ENCODE measurements at regions not wholly inside any gene's neighbourhood (a gene's known extent, or its start where the extent isn't known, plus 50 kb on each side); places are given as distances from the start of the nearest gene placed in this dataset.

DNA sequence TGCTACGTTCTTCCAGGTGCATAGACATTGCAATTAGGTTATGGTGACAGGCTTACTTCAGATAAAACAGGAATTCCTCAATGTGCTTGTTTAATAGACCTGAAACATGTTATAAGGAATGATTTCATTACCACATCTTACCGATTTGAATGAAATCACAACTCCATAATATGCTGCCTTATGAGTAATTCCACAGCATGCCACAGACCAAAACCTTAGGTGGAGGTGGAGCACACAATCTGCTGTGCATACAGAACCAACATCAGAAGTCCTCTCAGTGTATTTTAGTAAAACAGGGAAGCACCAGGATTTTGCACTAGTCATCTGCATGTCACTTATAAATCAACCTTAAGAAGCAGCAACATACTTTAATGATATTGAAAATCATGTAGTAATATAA lies 148.9 kb upstream of the TSHZ2 start:
- Histone ChIP-seq H3K4me3 (no peak overlapping the region), H3K36me3 (no peaks in the 10 kb centered on the region), H3K27ac (no peak overlapping the region), H3K4me1 (no peaks in the 10 kb centered on the region), H3K27me3 (no peaks in the 10 kb centered on the region), H3K9me3 (peaks cover 0 to 3% (median 0%) of the 10 kb centered on the region in 3 donors)
- intact Hi-C loops (cut with DNase I; ENCODE audit: low total_unique reads), result no loop called here
- TF ChIP-seq, protein P1, sequence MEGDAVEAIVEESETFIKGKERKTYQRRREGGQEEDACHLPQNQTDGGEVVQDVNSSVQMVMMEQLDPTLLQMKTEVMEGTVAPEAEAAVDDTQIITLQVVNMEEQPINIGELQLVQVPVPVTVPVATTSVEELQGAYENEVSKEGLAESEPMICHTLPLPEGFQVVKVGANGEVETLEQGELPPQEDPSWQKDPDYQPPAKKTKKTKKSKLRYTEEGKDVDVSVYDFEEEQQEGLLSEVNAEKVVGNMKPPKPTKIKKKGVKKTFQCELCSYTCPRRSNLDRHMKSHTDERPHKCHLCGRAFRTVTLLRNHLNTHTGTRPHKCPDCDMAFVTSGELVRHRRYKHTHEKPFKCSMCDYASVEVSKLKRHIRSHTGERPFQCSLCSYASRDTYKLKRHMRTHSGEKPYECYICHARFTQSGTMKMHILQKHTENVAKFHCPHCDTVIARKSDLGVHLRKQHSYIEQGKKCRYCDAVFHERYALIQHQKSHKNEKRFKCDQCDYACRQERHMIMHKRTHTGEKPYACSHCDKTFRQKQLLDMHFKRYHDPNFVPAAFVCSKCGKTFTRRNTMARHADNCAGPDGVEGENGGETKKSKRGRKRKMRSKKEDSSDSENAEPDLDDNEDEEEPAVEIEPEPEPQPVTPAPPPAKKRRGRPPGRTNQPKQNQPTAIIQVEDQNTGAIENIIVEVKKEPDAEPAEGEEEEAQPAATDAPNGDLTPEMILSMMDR (IDR thresholded peaks at IDR 0.05), result no peak
- no peak for DNase-seq

- H3K36me3 ChIP-seq, result no peaks in the 10 kb centered on the region
- H3K27me3 ChIP-seq, result no peaks in the 10 kb centered on the region
- no peak overlapping the region for H3K4me3 ChIP-seq
- no peak overlapping the region for H3K27ac ChIP-seq
- H3K9me3 ChIP-seq, result no peaks in the 10 kb centered on the region
- intact Hi-C loops (cut with DNase I; ENCODE audit: low total_unique reads), result no loop called here
- no peaks in the 10 kb centered on the region for H3K4me1 ChIP-seq
- DNase-seq, result no peak
- TF ChIP-seq, protein P1 (IDR thresholded peaks at IDR 0.05), result no peak
These were observed 151.4 kb upstream of the TSHZ2 start for GRCh38 chr20:52820641-52821292.

- Histone ChIP-seq H3K9me3 (no peaks in the 10 kb centered on the region), H3K4me1 (no peaks in the 10 kb centered on the region), H3K27ac (no peak overlapping the region), H3K27me3 (no peaks in the 10 kb centered on the region), H3K4me3 (no peak overlapping the region), H3K36me3 (no peaks in the 10 kb centered on the region)
- intact Hi-C loops (cut with DNase I; ENCODE audit: low total_unique reads), result no loop called here
- DNase-seq, result no peak
- TF ChIP-seq, protein P1 (IDR thresholded peaks at IDR 0.05), result no peak
These were observed 153.7 kb upstream of the TSHZ2 start for GRCh38 chr20:52818491-52818890.

DNA sequence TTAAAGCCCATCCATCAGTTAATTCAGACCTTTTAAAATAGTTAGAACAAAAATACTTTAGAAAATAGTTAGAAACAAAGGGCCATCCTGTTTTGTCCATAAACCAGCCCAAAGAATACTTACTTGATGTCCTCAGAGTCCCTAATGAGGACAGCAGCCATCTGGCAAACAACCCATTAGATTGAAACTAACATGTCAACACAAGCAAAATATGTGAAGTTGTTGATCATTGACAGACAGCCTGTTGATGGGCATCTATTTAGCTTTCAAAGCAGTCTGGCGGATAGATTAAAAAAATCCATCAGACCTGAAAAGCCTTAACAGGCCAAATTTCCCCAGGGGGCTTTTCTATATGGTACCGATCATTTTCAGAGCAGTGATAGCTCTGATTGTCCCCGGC lies 154.2 kb upstream of the TSHZ2 start:
- intact Hi-C loops (cut with DNase I; ENCODE audit: low total_unique reads), result no loop called here
- Histone ChIP-seq H3K4me1 (no peaks in the 10 kb centered on the region), H3K4me3 (no peak overlapping the region), H3K27me3 (no peaks in the 10 kb centered on the region), H3K27ac (no peak overlapping the region), H3K9me3 (no peaks in the 10 kb centered on the region), H3K36me3 (no peaks in the 10 kb centered on the region)
- TF ChIP-seq, protein P1 (IDR thresholded peaks at IDR 0.05), result no peak
- no peak for DNase-seq

GRCh38 chr20:52817511-52817910 lies 154.6 kb upstream of the TSHZ2 start:
- H3K9me3 ChIP-seq, result no peaks in the 10 kb centered on the region
- no peak overlapping the region for H3K4me3 ChIP-seq
- H3K4me1 ChIP-seq, result no peaks in the 10 kb centered on the region
- H3K27me3 ChIP-seq, result no peaks in the 10 kb centered on the region
- DNase-seq, result no peak
- H3K27ac ChIP-seq, result no peak overlapping the region
- H3K36me3 ChIP-seq, result no peaks in the 10 kb centered on the region
- TF ChIP-seq, protein P1 (IDR thresholded peaks at IDR 0.05), result no peak
- intact Hi-C loops (cut with DNase I; ENCODE audit: low total_unique reads), result no loop called here

- Histone ChIP-seq H3K27me3 (no peaks in the 10 kb centered on the region), H3K4me1 (no peaks in the 10 kb centered on the region), H3K36me3 (no peaks in the 10 kb centered on the region), H3K9me3 (no peaks in the 10 kb centered on the region), H3K4me3 (no peak overlapping the region), H3K27ac (no peak overlapping the region)
- no peak for DNase-seq
- TF ChIP-seq, protein P1 (IDR thresholded peaks at IDR 0.05), result no peak
- intact Hi-C loops (cut with DNase I; ENCODE audit: low total_unique reads), result no loop called here
These were observed 157.8 kb upstream of the TSHZ2 start for GRCh38 chr20:52814371-52814770.

All from tibial artery (tissue), 4 donors.